H1 (cell line): ENCODE measurements at regions not wholly inside any gene's neighbourhood (a gene's known extent, or its start where the extent isn't known, plus 50 kb on each side); places are given as distances from the start of the nearest gene placed in this dataset.

ENCODE experiments used
- CTCF ChIP-seq, 3 experiments: IDR thresholded peaks; 1 replicate in 2 of 3; 2 replicates in 1 of 3; pipeline versions ENCODE4 v1.5.1 to v1.6.1; 2011; ENCODE audit warnings: low read length in 3 of 3, mild to moderate bottlenecking in 3 of 3, inconsistent platforms in 2 of 3, low read depth in 1 of 3, moderate library complexity in 1 of 3; ENCODE audit not compliant: insufficient read depth in 1 of 3; ENCODE audit errors: control extremely low read depth in 1 of 3
- EZH2 ChIP-seq: fragments of 200-600 bp; sonication (generic); IDR thresholded peaks from 2 replicates; pipeline ENCODE4 v1.7.1; 2012; ENCODE audit warnings: low read depth, mild to moderate bottlenecking, moderate library complexity, low read length, inconsistent platforms; ENCODE audit not compliant: severe bottlenecking
- GTF2F1 ChIP-seq: IDR thresholded peaks from 2 replicates; pipeline ENCODE4 v1.6.1; 2012; ENCODE audit warnings: low read depth, low read length, improper control_type of control experiment, borderline replicate concordance
- KDM1A ChIP-seq: fragments of 200-600, 300-600 bp; sonication (generic); IDR thresholded peaks from 2 replicates; pipeline ENCODE4 v1.7.1; 2016; ENCODE audit warnings: mild to moderate bottlenecking, low read length, borderline replicate concordance
- MAFK ChIP-seq: IDR thresholded peaks from 2 replicates; pipeline ENCODE4 v1.6.1; 2012; ENCODE audit warnings: low read depth, mild to moderate bottlenecking, improper control_type of control experiment, low read length
- MAX ChIP-seq: IDR thresholded peaks from 2 replicates; pipeline ENCODE4 v1.6.1; 2012; ENCODE audit warnings: inconsistent platforms
- POLR2AphosphoS5 ChIP-seq: IDR thresholded peaks from 2 replicates; pipeline ENCODE4 v1.6.1; 2011; ENCODE audit warnings: low read depth, low read length
- RAD21 ChIP-seq, 2 experiments: IDR thresholded peaks in 1 of 2; conservative IDR thresholded peaks in 1 of 2; 2 replicates each; pipeline ENCODE4 v1.6.1; 2011; ENCODE audit warnings: low read depth in 2 of 2, low read length in 2 of 2, improper control_type of control experiment in 1 of 2, inconsistent platforms in 1 of 2, mild to moderate bottlenecking in 1 of 2, moderate library complexity in 1 of 2
- RFX5 ChIP-seq: IDR thresholded peaks from 2 replicates; pipeline ENCODE4 v1.6.1; 2011; ENCODE audit warnings: low read depth, low read length, improper control_type of control experiment, borderline replicate concordance
- RXRA ChIP-seq: IDR thresholded peaks from 2 replicates; pipeline ENCODE4 v1.6.1; 2011; ENCODE audit warnings: low read depth, mild to moderate bottlenecking, low read length, moderate library complexity; ENCODE audit not compliant: insufficient read depth
- SIN3A ChIP-seq, 2 experiments: IDR thresholded peaks in 1 of 2; conservative IDR thresholded peaks in 1 of 2; 2 replicates each; pipeline ENCODE4 v1.6.1; 2011 to 2012; ENCODE audit warnings: low read length in 2 of 2, improper control_type of control experiment in 1 of 2, low read depth in 1 of 2, mild to moderate bottlenecking in 1 of 2
- SP2 ChIP-seq: IDR thresholded peaks from 2 replicates; pipeline ENCODE4 v1.6.1; 2012; ENCODE audit warnings: mild to moderate bottlenecking, low read length, inconsistent platforms
- TAF1 ChIP-seq: IDR thresholded peaks from 2 replicates; pipeline ENCODE4 v1.6.1; 2011; ENCODE audit warnings: mild to moderate bottlenecking, low read depth, low read length
- USF2 ChIP-seq: IDR thresholded peaks from 2 replicates; pipeline ENCODE4 v1.6.1; 2011; ENCODE audit warnings: low read length, improper control_type of control experiment

- TF ChIP-seq MAFK (no peak), CTCF (IDR thresholded peaks at IDR 0.05; ENCODE audit: control extremely low read depth in 1 of 3, insufficient read depth in 1 of 3, low read depth in 1 of 3, low read length in 3 of 3) (no peak), SIN3A (conservative IDR thresholded peaks at IDR 0.05 in 1 of 2, IDR thresholded peaks at IDR 0.05 in 1 of 2; ENCODE audit: low read depth in 1 of 2, low read length in 2 of 2) (no peak), RAD21 (IDR thresholded peaks at IDR 0.05 in 1 of 2, conservative IDR thresholded peaks at IDR 0.05 in 1 of 2; ENCODE audit: low read depth in 2 of 2, low read length in 2 of 2) (no peak), USF2 (no peak), GTF2F1 (no peak), SP2 (no peak), TAF1 (no peak), KDM1A (no peak), POLR2AphosphoS5 (no peak), MAX (no peak), RFX5 (no peak), EZH2 (no peak), RXRA (no peak)
Measured at GRCh38 chr5:87151547-87151946, 116.1 kb upstream of the RASA1 start.
